H1 (cell line): ENCODE measurements at regions not wholly inside any gene's neighbourhood (a gene's known extent, or its start where the extent isn't known, plus 50 kb on each side); places are given as distances from the start of the nearest gene placed in this dataset.

ENCODE experiments used
- RAD21 ChIP-seq, 2 experiments: IDR thresholded peaks in 1 of 2; conservative IDR thresholded peaks in 1 of 2; 2 replicates each; pipeline ENCODE4 v1.6.1; 2011; ENCODE audit warnings: low read depth in 2 of 2, low read length in 2 of 2, improper control_type of control experiment in 1 of 2, inconsistent platforms in 1 of 2, mild to moderate bottlenecking in 1 of 2, moderate library complexity in 1 of 2
- TBP ChIP-seq: IDR thresholded peaks from 2 replicates; pipeline ENCODE4 v1.6.1; 2011; ENCODE audit warnings: low read depth, low read length, improper control_type of control experiment

DNA sequence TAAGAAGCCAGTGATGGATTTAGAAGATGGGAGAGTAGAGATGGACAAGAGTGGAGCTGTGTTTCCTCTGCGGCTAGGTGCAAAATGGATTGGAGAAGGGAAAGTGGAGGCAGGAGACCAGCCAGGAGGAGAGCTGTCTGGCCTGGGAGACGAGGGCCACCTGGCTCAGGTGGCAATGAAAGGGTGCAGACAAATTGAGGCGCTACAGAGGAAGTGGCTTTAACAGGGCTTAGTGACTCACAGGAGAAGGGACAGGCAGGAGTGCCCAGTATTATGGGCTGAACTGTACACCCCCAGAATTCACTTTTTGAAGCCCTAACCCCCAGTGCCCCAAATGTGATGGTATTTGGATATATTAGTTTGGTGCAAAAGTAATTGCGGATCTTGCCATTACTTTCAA lies 65.6 kb upstream of the DUSP5 start (continued):
- TF ChIP-seq TBP (no peak), RAD21 (IDR thresholded peaks at IDR 0.05 in 1 of 2, conservative IDR thresholded peaks at IDR 0.05 in 1 of 2; ENCODE audit: low read depth in 2 of 2, low read length in 2 of 2) (no peak)
